ENCODE measurements at regions not wholly inside any gene's neighbourhood (a gene's known extent, or its start where the extent isn't known, plus 50 kb on each side); places are given as distances from the start of the nearest gene placed in this dataset.

DNA sequence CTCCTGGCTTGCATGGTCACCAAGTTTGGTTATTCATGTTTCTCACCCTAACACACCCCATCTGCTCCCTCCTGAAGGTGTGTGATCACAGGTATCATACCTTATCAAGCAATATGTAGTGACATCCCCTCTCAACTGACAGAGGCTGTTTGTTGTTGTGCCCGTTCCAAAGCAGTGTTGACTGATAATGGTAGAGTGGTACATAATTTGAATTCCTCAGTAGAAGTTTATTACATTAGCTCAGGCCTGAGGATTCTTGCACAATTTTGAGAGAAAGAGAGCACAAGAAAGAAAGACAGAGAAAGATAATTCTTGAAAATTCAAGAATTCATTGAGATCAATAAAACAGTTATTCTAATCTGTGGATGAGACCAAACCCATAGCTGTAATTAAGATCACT, 69.1 kb upstream of the SATB1 start:
- Histone ChIP-seq H3K4me3 (no peak overlapping the region), H3K9me3 (no peaks in the 10 kb centered on the region), H3K4me1 (no peaks in the 10 kb centered on the region), H3K27ac (no peak overlapping the region), H3K36me3 (no peaks in the 10 kb centered on the region), H3K27me3 (no peaks in the 10 kb centered on the region)
- intact Hi-C loops (cut with DNase I): no loop called here
- DNase-seq (ENCODE audit: low spot score in 2 of 2): no peak
- TF ChIP-seq, protein P1, sequence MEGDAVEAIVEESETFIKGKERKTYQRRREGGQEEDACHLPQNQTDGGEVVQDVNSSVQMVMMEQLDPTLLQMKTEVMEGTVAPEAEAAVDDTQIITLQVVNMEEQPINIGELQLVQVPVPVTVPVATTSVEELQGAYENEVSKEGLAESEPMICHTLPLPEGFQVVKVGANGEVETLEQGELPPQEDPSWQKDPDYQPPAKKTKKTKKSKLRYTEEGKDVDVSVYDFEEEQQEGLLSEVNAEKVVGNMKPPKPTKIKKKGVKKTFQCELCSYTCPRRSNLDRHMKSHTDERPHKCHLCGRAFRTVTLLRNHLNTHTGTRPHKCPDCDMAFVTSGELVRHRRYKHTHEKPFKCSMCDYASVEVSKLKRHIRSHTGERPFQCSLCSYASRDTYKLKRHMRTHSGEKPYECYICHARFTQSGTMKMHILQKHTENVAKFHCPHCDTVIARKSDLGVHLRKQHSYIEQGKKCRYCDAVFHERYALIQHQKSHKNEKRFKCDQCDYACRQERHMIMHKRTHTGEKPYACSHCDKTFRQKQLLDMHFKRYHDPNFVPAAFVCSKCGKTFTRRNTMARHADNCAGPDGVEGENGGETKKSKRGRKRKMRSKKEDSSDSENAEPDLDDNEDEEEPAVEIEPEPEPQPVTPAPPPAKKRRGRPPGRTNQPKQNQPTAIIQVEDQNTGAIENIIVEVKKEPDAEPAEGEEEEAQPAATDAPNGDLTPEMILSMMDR (IDR thresholded peaks at IDR 0.05): no peak

DNA sequence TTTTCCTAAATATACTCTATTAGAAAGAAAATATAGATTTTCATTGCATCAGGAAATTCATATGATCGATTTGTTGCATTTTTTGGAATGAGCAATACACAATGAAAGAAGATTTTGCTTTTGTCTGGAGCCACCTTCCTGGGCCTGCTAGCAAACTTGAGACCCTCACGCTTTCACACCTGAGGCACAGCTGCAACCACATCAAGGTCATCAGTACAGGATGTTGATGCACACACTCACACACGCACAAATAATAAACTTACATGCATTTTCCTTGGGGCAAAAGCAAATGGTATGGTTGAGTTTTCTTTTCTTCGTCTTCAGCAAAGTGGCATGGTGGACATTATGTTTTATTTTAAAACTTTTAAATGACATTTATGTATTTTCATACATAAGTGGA, 64.8 kb upstream of the SATB1 start:
- TF ChIP-seq, protein P1 (IDR thresholded peaks at IDR 0.05): no peak
- Histone ChIP-seq H3K36me3 (no peaks in the 10 kb centered on the region), H3K27ac (no peak overlapping the region), H3K4me3 (no peak overlapping the region), H3K27me3 (no peaks in the 10 kb centered on the region), H3K4me1 (no peaks in the 10 kb centered on the region), H3K9me3 (no peaks in the 10 kb centered on the region)
- intact Hi-C loops (cut with DNase I): no loop called here
- no peak for DNase-seq (ENCODE audit: low spot score in 2 of 2)

DNA sequence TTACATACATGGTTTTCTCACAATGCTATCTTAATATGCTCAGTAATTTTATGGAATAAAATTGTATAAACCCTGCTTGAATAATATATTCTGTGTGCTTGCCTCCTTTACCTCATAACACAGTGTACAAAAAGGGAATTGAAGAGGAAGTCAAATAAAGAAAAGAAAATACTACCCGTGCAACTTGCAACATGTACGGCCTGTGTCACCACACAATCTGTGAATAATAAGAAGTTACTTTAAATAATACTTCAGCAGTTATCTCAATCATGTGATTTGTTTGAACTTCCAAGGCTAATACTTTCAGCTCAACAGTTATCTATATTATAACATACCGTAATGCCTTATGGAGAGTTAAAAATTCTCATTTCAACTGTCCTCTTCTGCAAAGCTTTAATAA, 58.1 kb upstream of the SATB1 start:
- no peak for DNase-seq (ENCODE audit: low spot score in 2 of 2)
- Histone ChIP-seq H3K36me3 (no peaks in the 10 kb centered on the region), H3K9me3 (no peaks in the 10 kb centered on the region), H3K4me3 (no peak overlapping the region), H3K4me1 (no peaks in the 10 kb centered on the region), H3K27me3 (no peaks in the 10 kb centered on the region), H3K27ac (no peak overlapping the region)
- intact Hi-C loops (cut with DNase I): no loop called here
- TF ChIP-seq, protein P1 (IDR thresholded peaks at IDR 0.05): no peak

DNA sequence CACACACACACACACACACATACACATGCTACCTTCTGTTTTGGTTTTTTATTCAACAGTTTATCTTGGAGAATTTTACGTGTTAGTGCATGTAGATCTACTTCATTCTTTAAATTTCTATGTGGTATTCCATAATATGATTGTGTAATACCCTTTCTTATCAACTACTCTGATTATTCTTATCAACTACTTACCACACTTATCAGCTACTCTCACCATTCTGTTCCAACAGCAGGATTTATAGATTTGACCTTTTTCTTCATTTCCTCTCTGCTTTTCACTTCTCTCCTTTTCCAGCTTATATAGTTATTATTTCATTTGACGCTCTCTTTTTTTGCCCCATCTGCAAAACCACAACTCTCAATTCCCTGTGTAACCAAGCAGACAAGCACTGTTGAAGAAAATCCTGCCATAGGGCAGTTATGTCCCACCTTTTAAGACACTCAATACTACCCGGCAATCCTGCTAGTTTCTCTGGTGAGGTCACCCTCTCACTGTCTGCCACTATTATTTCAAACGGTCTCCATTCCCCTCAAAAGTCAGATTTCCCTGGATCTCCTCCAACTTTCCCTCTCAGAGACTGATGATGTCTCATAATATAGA, 56.9 kb upstream of the SATB1 start:
- Histone ChIP-seq H3K4me3 (no peak overlapping the region), H3K9me3 (no peaks in the 10 kb centered on the region), H3K4me1 (no peaks in the 10 kb centered on the region), H3K27me3 (no peaks in the 10 kb centered on the region), H3K27ac (no peak overlapping the region), H3K36me3 (no peaks in the 10 kb centered on the region)
- TF ChIP-seq, protein P1 (IDR thresholded peaks at IDR 0.05): no peak
- intact Hi-C loops (cut with DNase I): no loop called here
- DNase-seq (ENCODE audit: low spot score in 2 of 2): no peak

DNA sequence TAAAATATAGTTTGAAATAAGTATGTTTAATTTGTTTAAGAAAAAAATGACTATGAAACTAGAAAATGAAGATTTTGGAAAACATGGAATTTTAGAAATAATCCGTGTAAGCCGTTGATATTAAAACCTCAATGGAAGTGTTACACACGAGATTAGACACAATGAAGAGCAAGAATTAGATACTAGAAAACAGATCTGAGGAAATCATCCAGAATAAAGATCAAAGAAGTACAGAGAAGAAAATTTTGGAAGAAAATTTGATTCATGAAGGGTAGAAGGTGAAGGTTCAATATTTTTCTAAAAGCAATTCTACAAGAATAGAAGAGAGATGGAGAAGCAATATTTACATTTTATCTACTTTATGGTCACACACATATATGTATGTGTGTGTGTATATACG, 52.5 kb upstream of the SATB1 start:
- no peaks in the 10 kb centered on the region for H3K4me1 ChIP-seq
- intact Hi-C loops (cut with DNase I): no loop called here

More for the DNA sequence above, 52.5 kb upstream of the SATB1 start:
- no peak overlapping the region for H3K27ac ChIP-seq
- no peak overlapping the region for H3K4me3 ChIP-seq
- no peaks in the 10 kb centered on the region for H3K36me3 ChIP-seq
- no peaks in the 10 kb centered on the region for H3K9me3 ChIP-seq
- H3K27me3 ChIP-seq: no peaks in the 10 kb centered on the region
- no peak for DNase-seq (ENCODE audit: low spot score in 2 of 2)
- TF ChIP-seq, protein P1 (IDR thresholded peaks at IDR 0.05): no peak

Measured in ascending aorta (tissue), 2 donors.